HG02623 (cell line): ENCODE measurements at regions not wholly inside any gene's neighbourhood (a gene's known extent, or its start where the extent isn't known, plus 50 kb on each side); places are given as distances from the start of the nearest gene placed in this dataset.

Source experiments
- ATAC-seq: cut with Tn5 transposase; IDR thresholded peaks from one replicate; pipeline ENCODE4 v1.9.1; 2021; ENCODE audit warnings: moderate library complexity; ENCODE audit not compliant: unreplicated experiment

DNA sequence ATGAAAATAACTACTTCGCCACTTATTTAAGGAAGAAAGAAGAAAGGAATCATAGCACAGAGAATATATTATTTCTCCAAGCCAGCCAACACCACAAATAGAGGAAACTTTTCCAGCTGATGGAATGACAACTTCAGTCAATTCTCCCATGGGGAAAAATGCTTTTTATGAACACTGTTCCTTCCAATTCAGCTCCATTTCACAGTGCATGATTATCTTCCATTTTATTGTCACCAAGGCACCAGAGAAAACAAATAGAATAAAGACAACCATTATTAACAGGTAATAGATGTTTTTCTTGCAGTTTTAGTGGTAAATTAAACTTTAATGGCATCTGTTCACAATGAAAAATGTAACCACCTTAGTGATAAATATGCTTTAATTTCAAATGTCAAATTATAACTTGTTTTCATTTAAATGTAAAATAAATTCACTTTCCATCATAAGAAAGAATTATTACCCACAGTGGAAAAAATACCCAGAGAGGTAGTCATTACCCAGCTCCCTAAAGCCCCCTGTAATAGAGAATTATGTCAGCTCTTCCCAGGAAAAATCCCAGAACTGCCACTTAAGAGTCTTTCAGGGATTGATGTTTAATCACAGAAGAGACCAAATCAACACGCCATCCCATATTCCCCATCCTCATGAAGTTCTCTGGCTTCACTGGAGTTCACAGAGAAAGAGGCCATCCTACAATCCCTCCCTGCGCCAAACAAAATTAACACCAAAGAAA lies 828.3 kb upstream of the TMEM132C start:
- ATAC-seq: no peak

DNA sequence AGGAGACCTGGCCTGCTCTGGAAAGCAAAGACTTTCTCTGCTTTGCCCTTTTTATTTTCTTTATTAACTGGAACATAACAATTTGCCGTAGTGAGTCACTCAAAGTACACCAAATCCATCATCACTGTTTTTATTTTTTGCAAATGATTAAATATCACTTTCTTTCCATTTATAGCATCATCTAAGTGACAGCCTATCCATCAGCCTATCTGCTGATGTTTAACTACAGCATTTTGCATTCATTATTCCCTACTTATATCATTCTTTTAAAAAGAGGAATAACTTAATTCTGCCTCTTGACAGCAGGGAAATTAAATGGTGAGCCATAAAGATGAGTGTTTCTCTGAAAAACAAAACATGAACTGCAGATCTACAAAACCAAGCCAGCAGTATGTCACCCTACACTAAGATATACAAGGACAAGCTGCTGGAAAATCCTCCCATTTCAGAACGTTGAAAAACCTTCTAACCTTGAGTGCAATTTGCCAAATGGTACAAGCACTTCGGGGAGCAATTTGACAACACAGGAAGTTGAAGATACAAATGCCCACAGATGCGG lies 821.3 kb upstream of the TMEM132C start:
- no peak for ATAC-seq

DNA sequence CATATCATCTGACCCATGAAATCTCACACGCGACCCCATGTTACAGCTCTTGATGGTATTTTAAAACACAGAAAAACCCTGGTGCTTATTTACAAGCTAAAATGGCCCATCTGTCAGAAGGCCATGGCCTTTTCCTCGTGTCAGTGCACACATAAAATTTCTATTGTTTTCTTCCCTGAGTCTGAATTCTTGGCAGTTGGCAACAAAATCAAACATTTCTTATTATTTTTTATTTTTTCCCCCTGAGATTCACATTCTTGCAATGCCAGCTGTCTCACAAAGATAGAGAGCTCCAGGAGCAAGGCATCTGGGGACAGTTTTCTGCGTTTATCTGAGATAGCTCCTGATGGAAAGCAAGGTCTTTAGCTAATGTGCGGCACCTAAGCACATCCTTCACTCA lies 818.1 kb upstream of the TMEM132C start:
- ATAC-seq: no peak

DNA sequence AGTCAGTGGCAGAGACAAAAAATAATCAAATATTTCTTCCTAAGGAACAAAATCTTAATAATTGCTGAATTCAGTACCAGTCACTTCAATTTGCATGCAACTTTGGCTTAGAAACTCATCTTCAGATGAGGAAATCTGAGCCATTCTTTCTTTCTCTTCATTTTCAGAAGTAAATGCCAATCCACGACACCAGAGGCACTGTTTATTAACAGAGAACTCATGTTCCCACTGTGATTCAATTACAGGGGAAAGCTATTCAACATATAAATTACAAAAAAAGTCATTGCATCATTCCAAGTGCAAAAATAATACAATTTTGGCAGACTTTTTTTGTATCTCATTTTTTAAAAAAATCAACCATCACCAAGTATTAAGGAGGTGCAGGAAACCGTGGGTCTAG lies 816.1 kb upstream of the TMEM132C start:
- no peak for ATAC-seq

DNA sequence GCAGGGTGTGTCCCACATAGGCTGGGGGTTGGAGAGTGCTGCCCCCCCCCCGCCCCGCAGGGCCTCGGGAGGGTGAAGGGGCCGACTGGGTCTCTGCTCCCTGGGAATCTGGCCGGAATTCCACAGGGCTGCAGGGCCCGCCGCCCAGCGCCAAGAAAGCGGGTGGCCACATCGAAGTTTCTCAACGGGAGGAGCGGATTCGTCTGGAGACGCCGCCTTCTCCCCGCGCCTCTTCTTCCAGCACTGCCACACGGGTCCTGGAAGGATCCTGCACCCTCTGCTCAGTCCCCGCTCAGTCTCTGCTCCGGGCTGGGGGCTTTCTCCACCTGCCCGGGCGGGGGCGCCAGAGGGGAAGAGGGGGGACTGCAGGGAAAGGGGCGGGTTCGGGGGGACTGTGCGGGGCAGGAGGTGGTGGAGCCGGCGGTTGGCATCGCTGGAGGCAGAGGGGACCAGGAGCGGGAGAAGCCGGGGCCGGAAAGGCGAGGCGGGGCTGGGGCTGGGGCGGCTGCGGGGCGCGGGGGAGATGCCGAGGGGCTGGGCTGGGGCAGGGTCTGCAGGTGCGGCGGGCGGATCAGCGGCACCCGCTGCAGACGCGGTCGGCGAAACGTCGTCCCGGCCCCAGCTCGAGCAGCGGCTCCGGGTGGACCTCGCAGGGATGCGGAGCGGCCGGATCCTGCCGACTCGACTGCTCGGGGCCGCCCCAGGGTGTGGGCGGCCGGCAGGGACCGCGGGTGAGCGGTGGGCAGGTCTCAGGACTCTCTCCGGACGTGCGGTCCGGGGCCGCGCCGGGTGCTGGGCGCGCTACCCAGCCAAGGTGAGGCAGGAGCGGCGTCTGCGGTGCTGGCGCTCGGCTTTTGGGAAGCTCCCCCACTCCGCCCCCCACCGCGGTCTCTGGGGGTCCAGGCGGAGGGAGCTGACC lies 811.4 kb upstream of the TMEM132C start:
- no peak for ATAC-seq

DNA sequence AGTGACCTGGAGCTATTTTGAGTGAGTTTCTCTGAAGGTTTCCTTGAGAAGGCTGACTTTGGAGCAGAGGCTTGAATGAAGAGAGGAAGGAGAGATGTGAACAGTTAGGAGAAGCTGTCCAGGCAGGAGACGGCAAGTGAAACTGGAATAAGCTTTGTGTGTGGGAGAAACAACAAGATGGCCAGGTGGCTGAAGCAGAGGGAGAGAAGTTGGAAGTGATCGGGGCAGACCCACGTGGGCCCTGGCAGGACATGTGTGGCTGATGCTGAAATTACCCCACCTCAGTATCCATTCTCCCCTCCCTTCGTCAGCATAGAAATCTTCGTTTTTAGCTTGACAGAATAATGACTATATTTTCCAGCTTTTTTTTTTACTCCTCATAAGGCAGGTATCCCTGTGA lies 809.2 kb upstream of the TMEM132C start:
- no peak for ATAC-seq

DNA sequence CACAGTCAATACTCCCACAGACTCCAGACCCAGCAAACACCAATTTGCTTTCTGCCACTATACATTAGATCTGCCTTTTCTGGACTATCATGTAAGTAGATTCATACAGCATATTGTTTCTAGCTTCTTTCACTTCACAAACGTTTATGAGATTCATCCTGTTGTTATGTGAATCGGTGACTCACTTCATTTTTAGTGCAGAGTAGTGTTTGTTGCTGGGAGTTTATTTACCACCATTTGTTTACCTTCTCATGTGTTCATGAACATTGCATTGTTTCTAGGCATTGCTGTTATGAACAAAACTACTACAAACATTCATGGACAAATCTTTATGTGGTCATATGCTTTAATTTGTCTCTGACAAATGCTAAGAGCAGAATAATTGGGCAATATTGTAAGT lies 807.8 kb upstream of the TMEM132C start:
- ATAC-seq: no peak

DNA sequence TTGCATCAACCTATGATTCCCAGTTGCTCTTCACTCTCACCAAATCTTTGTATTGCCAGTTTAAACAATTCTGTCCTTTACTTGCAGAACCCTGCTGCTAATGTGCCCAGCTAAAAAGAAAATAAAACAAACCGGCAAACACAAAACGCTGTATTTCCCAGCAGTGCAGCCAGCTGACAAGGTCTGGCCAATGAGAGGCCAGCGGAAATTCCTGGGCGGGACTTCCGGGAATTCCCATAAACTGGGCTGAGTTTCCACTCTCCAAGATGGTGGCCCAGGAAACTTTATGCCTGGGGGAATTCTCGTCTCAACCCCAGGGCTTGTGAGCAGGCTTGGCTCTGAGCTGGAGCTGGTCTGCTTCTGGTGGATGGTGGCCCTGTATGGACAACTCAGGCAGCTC lies 807.3 kb upstream of the TMEM132C start:
- no peak for ATAC-seq

DNA sequence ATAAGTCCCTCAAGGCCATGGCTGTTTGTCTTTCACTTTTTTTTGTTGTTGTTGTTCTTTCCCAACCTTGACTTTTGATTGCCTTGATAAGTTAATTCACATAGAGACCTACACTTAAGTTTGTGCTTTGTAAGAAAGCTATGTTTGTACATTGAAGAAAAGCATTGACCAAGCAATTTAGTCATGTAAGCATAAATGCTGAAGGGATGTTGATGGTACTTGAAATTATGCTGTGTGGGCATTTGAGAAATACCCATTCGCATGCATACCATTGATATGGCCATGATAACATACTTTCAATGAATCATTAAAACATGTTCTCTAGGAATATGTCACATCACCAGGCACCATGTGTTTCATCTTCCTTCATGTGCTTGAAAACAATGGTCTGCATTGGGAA lies 803.7 kb upstream of the TMEM132C start:
- ATAC-seq: no peak

DNA sequence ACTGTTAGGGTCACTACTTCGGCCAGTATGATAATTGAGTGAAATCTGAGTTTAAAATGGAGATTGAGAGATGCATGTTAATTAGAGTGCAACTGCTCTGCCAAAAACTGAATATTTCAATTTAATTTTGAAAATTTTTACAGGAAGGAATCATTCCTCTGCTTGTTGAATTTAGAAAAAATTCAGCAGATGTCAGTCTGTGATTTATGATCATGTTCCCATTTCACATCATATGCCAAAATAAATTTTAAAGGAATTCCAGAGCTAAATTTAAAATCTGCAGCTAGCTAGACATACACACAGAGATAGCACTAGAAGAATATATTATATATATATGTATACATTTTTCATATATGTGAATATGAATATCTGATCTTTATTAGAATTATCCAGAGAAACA lies 797.6 kb upstream of the TMEM132C start:
- ATAC-seq: no peak

DNA sequence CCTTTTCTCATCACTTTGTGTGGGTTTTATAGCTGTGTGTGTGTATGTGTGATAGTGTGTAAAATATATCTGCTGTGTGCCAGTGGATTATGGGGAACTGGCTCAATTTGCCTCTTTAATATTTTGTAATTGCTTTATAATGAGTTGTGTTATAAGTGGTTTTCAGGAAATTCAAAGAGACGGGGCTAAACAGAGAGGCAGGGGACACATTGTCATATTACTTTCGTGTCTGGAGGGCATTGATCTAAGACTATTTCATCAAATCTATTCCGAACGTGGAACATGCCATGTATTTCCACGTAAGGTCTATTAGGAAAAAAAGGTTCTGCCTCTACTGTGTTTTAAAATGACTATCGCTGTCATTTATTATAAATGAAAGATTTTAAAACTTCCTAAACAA lies 793.2 kb upstream of the TMEM132C start:
- no peak for ATAC-seq

DNA sequence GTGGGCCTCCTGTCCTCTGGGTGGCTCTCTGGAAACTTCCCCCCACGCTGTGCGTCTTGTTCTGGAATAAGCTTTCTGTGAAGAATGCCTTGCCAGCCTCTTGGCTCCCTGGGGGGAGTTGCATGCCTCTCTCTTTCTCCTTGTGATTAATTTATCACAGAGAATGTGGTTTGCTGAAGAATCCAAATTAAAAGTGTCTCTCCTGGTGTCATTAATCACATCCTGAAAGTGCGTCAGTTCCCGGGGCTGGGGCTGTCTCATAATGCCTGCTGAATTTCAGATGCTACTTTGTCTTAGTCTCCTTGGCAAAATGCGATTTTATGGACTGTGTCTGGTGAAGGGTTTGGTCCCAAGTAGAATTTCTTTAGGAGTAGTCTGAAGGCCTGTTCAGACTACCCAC lies 787.7 kb upstream of the TMEM132C start:
- no peak for ATAC-seq

DNA sequence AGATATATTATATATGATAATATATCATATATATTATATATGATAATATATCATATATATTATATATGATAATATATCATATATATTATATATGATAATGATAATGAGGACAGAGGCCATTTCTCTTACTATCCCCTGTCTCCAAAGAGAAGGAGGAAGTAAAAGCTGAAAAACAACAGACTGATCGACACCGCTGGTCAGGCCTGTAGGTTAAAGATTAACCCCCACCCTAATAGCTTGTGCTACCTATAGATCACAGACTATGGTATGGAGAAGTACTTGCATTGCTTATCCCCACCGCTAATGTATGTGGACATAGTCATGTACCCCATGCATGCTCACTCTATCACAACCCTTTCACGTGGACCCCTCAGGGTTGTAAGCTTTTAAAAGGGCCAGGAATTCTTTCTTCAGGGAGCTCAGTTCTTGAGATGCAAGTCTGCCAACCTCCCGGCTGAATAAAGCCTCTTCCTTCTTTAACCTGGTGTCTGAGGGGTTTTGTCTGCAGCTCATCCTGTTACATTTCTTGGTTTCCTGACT lies 786.1 kb upstream of the TMEM132C start:
- no peak for ATAC-seq

DNA sequence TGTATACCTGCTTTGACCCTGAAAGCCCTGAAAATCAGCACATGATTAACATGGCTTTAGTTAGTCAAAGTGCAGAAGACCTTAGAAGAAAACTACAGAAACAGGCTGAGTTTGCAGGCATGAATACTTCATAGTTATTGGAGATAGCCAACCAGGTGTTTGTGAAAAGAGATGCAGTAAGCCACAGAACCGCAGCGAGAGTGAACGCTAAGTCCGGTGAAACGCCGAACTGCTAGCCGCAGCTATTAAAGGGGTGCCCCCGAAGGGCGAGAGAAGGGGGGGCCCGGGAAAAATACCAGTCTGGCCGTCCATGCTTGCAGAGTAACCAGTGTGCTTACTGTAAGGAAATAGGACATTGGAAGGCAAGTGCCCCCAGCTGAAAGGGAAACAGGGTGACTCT lies 784.0 kb upstream of the TMEM132C start:
- ATAC-seq: no peak

DNA sequence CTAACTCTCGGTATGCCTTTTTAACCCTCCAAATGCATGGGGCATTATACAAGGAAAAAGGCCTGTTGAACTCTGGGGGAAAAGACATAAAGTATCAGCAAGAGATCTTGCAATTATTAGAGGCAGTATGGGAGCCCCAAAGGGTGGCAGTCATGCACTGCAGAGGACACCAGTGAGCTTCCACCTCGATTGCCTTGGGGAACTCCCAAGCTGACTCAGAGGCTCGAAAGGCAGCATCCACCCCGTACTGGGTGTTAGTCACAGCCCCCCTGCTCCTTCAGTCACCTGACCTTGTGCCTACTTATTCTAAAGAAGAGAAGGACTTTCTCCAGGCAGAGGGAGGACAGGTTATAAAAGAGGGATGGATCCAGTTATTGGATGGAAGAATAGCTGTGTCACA lies 781.4 kb upstream of the TMEM132C start:
- ATAC-seq: no peak

DNA sequence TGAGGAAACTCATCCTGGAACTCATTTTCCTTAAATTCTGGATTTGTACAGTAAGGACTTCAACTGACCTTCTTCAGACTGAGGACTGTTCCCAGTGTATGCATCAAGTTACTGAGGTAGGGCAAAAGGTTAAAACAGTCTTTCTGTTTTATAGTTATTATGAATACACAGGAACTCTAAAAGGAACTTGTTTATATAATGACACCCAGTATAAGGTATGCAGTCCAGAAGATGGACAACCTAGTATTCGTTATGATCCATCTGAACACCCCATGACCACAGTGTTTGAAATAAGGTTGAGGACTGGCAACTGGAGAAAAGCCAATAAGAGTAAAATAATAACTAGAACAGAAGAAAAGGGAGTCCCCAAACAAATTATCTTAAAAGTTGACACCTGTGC lies 779.9 kb upstream of the TMEM132C start:
- ATAC-seq: no peak

DNA sequence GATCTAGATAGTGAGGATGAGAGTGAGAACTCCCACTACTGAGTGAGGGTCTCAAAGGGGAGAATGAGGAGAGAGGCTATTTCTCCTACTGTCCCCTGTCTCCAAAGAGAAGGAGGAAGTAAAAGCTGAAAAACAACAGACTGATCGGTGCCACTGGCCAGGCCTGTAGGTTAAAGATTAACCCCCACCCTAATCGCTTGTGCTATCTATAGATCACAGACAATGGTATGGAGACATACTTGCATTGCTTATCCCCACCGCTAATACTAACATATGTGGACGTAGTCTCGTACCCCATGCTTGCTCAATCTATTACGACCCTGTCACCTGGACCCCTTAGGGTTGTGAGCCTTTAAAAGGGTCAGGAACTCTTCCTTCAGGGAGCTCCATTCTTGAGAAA lies 777.9 kb upstream of the TMEM132C start:
- no peak for ATAC-seq

DNA sequence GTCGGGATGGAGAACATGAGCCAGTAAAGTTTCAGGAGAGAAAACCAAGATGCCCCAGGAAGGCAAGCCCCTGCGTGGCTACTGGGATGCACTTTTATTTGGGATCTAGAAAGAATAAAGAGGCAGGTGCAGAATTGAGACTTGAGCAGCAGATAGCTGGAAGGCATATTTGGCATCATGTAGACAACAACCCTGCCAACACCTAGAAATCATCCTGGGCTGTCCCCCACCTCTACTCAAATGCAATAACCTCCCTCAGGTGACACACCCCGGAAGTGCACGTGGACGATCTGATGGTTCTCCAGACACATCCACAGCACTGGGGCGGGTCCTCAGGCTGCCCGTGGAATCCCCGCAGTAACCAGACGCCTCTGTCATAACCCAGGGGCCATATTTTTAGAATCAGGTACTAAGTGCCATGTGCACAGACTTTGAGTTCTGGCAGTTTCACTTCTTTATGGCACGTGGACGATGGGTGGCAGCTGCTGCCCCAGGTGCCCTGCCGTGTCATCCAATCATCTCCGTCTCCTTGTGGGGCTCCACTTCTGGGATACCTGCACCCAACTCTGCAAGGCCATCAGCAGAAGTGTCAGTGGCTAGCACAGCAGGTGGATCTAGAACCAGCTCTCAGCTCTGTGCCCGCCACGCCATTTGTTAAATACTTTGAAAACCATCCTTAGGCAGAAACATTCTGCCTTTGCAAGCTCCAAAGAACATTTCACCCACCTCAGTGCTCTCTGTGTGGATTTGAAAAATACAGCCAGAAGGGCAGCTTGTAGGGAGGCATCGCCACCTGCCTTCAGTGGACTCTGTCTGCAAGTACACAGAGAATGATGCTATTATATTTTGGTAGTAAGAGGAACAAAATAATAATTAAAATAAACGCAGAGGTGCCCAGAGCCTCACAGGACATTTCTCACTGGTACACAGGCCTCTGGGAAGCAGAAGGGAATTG lies 771.7 kb upstream of the TMEM132C start:
- ATAC-seq: no peak

DNA sequence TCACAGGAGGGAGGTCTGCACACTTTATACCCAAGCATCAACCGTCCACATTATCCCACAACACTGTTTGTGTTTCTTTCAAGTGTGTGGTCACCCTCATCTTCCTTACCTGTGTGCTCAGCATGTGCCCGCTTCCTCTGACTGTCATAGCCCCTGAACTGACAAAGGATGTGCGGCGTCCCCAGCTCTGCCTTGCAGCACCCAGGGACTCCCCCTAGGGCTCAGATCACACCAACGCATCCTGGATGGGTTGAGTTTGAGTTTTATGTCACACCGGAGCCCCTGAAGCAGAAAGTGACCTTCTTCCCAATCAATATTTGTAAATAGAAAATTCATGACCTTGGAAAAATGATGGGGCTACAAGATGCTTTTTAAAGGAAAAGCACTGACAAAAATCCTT lies 770.7 kb upstream of the TMEM132C start:
- no peak for ATAC-seq

DNA sequence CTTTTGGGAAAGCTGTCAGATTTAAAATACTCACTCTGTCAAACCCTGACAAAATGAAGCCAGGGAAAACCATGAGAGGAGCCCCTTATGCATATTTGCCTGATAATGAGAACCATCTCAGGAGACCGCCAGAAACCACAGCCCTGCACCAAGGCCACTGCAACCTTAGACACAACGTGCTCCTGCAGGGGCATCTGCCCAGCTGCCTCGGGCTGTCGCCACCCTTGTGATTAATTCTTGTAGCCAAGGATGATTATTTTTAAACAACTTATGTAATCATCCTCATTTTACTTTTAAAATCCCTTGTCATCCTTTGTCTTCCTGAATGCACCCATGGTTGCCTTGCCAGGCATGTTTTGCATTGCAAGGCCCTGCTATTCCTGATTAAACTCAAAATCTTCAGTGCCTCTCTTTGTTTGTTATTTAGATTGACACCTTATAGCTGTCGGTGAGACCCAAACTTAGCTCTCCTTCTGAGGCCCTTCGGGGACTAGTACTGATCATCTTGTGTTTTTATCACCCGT lies 766.4 kb upstream of the TMEM132C start:
- ATAC-seq: no peak
